Trophoblast cell (in vitro differentiated cells and primary cell): ENCODE measurements at regions not wholly inside any gene's neighbourhood (a gene's known extent, or its start where the extent isn't known, plus 50 kb on each side); places are given as distances from the start of the nearest gene placed in this dataset.
"Not testable (repeated sequence)": the region's sequence is repeated elsewhere in the genome, so short reads cannot be mapped to it uniquely, and the experiment has no call there.

Source experiments
- DNase-seq, 2 donors: peaks; one replicate each; pipeline ENCODE4 v3.0.0-alpha.2; 2016
- H2AFZ ChIP-seq: 2 replicates; pipeline ENCODE4 v1.6.1; 2013; ENCODE audit warnings: low read length, moderate library complexity, mild to moderate bottlenecking; ENCODE audit not compliant: insufficient read depth, poor library complexity
- H2AK5ac ChIP-seq: 2 replicates; pipeline ENCODE4 v1.6.1; 2013; ENCODE audit warnings: mild to moderate bottlenecking, low read length
- H2BK120ac ChIP-seq: 2 replicates; pipeline ENCODE4 v1.6.1; 2013; ENCODE audit warnings: low read length, mild to moderate bottlenecking, moderate library complexity; ENCODE audit not compliant: insufficient read depth, poor library complexity
- H2BK12ac ChIP-seq: 2 replicates; pipeline ENCODE4 v1.6.1; 2013; ENCODE audit warnings: mild to moderate bottlenecking, low read length, moderate library complexity
- H2BK5ac ChIP-seq: 2 replicates; pipeline ENCODE4 v1.6.1; 2013; ENCODE audit warnings: low read length, low read depth, moderate library complexity, mild to moderate bottlenecking; ENCODE audit not compliant: poor library complexity
- H3K14ac ChIP-seq: 2 replicates; pipeline ENCODE4 v1.6.1; 2013; ENCODE audit warnings: mild to moderate bottlenecking, low read length
- H3K18ac ChIP-seq: 2 replicates; pipeline ENCODE4 v1.6.1; 2013; ENCODE audit warnings: mild to moderate bottlenecking, low read length
- H3K23ac ChIP-seq: 2 replicates; pipeline ENCODE4 v1.6.1; 2013; ENCODE audit warnings: low read length
- H3K27ac ChIP-seq: 2 replicates; pipeline ENCODE4 v1.5.1; 2013; ENCODE audit warnings: low read depth, mild to moderate bottlenecking, inconsistent platforms, low read length, moderate library complexity
- H3K27me3 ChIP-seq: 2 replicates; pipeline ENCODE4 v1.6.1; 2013; ENCODE audit warnings: inconsistent platforms, mild to moderate bottlenecking, low read length, moderate library complexity; ENCODE audit not compliant: insufficient read depth
- H3K36me3 ChIP-seq, 2 experiments: 1 replicate in 1 of 2; 2 replicates in 1 of 2; pipeline ENCODE4 v1.6.1; 2013; ENCODE audit warnings: low read length in 2 of 2, mild to moderate bottlenecking in 2 of 2, moderate library complexity in 1 of 2; ENCODE audit not compliant: insufficient read depth in 2 of 2, control insufficient read depth in 1 of 2
- H3K4ac ChIP-seq: 2 replicates; pipeline ENCODE4 v1.6.1; 2013; ENCODE audit warnings: low read depth, mild to moderate bottlenecking, low read length, moderate library complexity
- H3K4me1 ChIP-seq, 2 experiments: 1 replicate in 1 of 2; 2 replicates in 1 of 2; pipeline ENCODE4 v1.6.1; 2013; ENCODE audit warnings: low read length in 2 of 2, mild to moderate bottlenecking in 2 of 2, moderate library complexity in 1 of 2; ENCODE audit not compliant: insufficient read depth in 2 of 2, control insufficient read depth in 1 of 2
- H3K4me2 ChIP-seq: 2 replicates; pipeline ENCODE4 v1.6.1; 2013; ENCODE audit warnings: inconsistent platforms, mild to moderate bottlenecking, low read length, moderate library complexity
- H3K4me3 ChIP-seq: 2 replicates; pipeline ENCODE4 v1.5.1; 2013; ENCODE audit warnings: mild to moderate bottlenecking, low read depth, low read length, inconsistent platforms
- H3K79me1 ChIP-seq: one replicate; pipeline ENCODE4 v1.6.1; 2013; ENCODE audit warnings: low read length
- H3K79me2 ChIP-seq: 2 replicates; pipeline ENCODE4 v1.6.1; 2013; ENCODE audit warnings: low read length, mild to moderate bottlenecking; ENCODE audit not compliant: control insufficient read depth, insufficient read depth, poor library complexity
- H3K9ac ChIP-seq: 2 replicates; pipeline ENCODE4 v1.6.1; 2013; ENCODE audit warnings: mild to moderate bottlenecking, low read length
- H3K9me3 ChIP-seq: 2 replicates; pipeline ENCODE4 v1.6.1; 2013; ENCODE audit warnings: low read depth, mild to moderate bottlenecking, control low read depth, inconsistent platforms, low read length; ENCODE audit not compliant: insufficient read depth
- H4K12ac ChIP-seq: 2 replicates; pipeline ENCODE4 v1.6.1; 2013; ENCODE audit warnings: low read depth, mild to moderate bottlenecking, low read length, moderate library complexity
- H4K8ac ChIP-seq: 2 replicates; pipeline ENCODE4 v1.6.1; 2013; ENCODE audit warnings: low read depth, mild to moderate bottlenecking, low read length, moderate library complexity
- H4K91ac ChIP-seq: one replicate; pipeline ENCODE4 v1.6.1; 2013; ENCODE audit warnings: low read depth, mild to moderate bottlenecking, low read length, moderate library complexity
- WGBS: extraction: QIAGEN DNeasy Blood & Tissue Kit; methylation state at CpG from one replicate; pipeline ENCODE4 v1.1.7; 2013; ENCODE audit warnings: missing lambda C conversion rate; ENCODE audit not compliant: insufficient read length, insufficient coverage; ENCODE audit errors: extremely low coverage; 5-methylcytosine and 5-hydroxymethylcytosine counted together

DNA sequence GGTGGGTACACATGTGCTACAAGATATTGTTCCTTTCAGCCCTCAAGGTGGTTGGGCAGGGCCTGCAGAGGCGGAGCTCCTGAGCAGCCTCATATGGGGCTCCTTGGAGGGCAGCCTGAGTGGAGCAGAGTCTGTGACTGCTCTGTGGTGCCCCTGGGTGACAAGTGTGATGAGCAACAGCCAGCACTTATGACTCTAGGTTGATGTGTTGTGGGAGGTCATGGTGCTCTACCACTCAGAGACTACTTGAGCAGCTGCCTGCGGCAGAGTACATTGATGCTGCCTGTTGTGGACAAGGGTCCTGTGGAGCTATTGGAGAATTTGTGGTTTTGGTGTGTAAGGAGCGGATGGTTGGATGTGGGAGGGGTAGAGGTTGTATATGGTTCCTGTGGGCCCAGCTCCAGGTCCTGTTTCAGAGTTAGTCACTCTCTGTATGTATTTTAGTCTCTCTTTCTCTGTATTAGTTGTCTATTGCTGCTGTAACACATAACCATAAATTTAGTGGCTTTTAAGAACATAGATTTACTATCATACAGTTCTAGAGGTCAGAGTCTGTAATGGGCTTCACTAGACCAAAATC is 141.3 kb downstream of the SREK1 start:
- Histone ChIP-seq H3K79me2 (no peaks in the 10 kb centered on the region), H3K23ac (no peak overlapping the region), H3K27ac (no peak overlapping the region), H2BK120ac (no peak overlapping the region), H3K9ac (peak overlapping the region; percentile 56), H2AK5ac (no peak overlapping the region), H3K9me3 (peaks cover 1% of the 10 kb centered on the region), H3K4me1 (no peaks in the 10 kb centered on the region), H4K8ac (no peak overlapping the region), H3K79me1 (no peaks in the 10 kb centered on the region), H3K4ac (no peak overlapping the region), H2AFZ (no peak overlapping the region), H3K18ac (no peak overlapping the region), H3K4me3 (no peak overlapping the region), H2BK5ac (no peak overlapping the region), H3K27me3 (no peaks in the 10 kb centered on the region), H4K12ac (no peak overlapping the region), H2BK12ac (no peak overlapping the region), H3K4me2 (no peak overlapping the region), H3K14ac (no peak overlapping the region), H4K91ac (no peak overlapping the region), H3K36me3 (no peaks in the 10 kb centered on the region)
- WGBS = 100% methylated on average over 1 of the region's 3 CpGs
- DNase-seq = no peak

DNA sequence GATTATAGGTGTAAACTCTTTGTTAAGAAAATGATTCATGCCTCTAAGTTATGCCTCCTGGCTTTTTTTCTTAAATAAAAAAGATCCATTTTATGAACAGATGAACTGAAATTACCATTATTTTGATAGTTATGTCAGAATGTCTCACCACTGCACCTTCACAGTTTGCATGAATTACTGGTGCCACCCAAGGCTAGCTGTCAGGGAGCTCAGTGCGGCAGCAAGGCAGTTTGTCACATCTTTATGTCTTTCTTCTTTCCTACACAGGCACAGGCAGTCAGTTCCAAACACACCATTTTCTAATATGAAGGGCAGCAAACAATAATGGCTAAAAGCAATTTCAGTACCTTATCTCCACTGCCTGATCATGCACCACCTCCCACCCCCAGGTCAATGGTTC is 147.7 kb downstream of the SREK1 start:
- no peak overlapping the region for H4K8ac ChIP-seq
- H3K27me3 ChIP-seq = no peaks in the 10 kb centered on the region
- H3K36me3 ChIP-seq = no peaks in the 10 kb centered on the region
- H3K79me1 ChIP-seq = no peaks in the 10 kb centered on the region
- no peak overlapping the region for H2BK5ac ChIP-seq
- H3K4me2 ChIP-seq = no peak overlapping the region
- no peak overlapping the region for H3K23ac ChIP-seq
- no peak overlapping the region for H2BK12ac ChIP-seq
- no peak overlapping the region for H3K4ac ChIP-seq
- no peak overlapping the region for H3K4me3 ChIP-seq
- no peak overlapping the region for H3K27ac ChIP-seq
- no CpG with 5 or more reads among the region's 1 CpG for WGBS
- H2AFZ ChIP-seq = no peak overlapping the region
- H3K14ac ChIP-seq = no peak overlapping the region
- H4K91ac ChIP-seq = no peak overlapping the region
- no peak overlapping the region for H4K12ac ChIP-seq
- no peak for DNase-seq
- no peak overlapping the region for H2AK5ac ChIP-seq
- H3K18ac ChIP-seq = no peak overlapping the region
- H3K4me1 ChIP-seq = no peaks in the 10 kb centered on the region
- H3K9me3 ChIP-seq = peaks cover 1% of the 10 kb centered on the region
- no peaks in the 10 kb centered on the region for H3K79me2 ChIP-seq
- no peak overlapping the region for H2BK120ac ChIP-seq
- no peak overlapping the region for H3K9ac ChIP-seq

DNA sequence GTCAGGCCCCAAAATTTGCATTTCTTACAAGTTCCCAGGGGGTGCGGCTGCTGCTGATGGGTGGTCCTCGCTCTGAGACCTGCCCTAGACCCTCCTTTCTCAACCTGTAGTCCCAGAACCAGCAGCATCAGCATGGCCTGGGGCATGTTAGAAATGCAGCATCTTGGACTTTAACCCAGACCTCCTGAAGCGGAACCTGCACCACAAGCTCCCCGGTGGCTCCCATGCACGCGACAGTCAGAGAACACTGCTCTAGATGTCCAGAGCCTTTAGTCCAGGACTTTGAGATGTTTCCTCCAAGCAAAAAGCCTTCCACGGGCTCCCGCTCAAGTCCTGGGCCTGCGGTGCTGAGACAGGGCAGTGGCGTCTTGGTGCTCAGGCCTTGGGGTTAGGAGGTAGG is 149.8 kb downstream of the SREK1 start:
- not testable (repeated sequence) for H2BK120ac ChIP-seq, H3K27me3 ChIP-seq, H3K23ac ChIP-seq, H3K9me3 ChIP-seq, H3K14ac ChIP-seq, H2AFZ ChIP-seq, DNase-seq, H2AK5ac ChIP-seq, H3K27ac ChIP-seq, H3K36me3 ChIP-seq, H3K4me1 ChIP-seq, H3K79me1 ChIP-seq, H3K4me2 ChIP-seq, H3K18ac ChIP-seq, H2BK12ac ChIP-seq, H4K8ac ChIP-seq, H4K12ac ChIP-seq, H3K4me3 ChIP-seq, H3K9ac ChIP-seq, H4K91ac ChIP-seq, H2BK5ac ChIP-seq, H3K79me2 ChIP-seq, H3K4ac ChIP-seq
- no CpG with 5 or more reads among the region's 10 CpGs for WGBS

DNA sequence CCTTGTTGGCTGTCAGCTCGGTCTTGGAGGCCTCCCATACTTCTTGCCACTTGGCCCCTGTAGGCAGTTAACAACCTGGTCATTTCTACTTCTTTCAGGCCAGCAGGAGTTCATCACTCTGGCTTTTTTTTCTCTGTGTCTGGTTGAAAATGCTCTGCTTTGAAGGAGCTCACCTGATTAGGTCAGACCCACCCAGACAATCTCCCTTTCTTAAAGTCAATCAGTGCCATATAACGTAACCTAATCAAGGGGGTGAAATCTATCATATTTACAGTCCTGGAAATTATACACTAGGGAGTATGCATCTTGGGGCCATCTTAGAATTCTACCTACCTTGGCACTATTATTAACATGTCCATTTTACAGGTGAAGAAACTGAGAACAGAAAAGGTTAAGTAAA is 155.4 kb downstream of the SREK1 start:
- Histone ChIP-seq H3K9ac (no peak overlapping the region), H3K14ac (no peak overlapping the region), H3K79me2 (no peaks in the 10 kb centered on the region), H3K4me2 (no peak overlapping the region), H3K23ac (no peak overlapping the region), H2BK5ac (no peak overlapping the region), H3K27me3 (no peaks in the 10 kb centered on the region), H3K4ac (no peak overlapping the region), H4K91ac (no peak overlapping the region), H3K27ac (no peak overlapping the region), H3K4me3 (no peak overlapping the region), H2AFZ (no peak overlapping the region), H3K36me3 (no peaks in the 10 kb centered on the region), H2AK5ac (no peak overlapping the region), H3K18ac (no peak overlapping the region), H4K12ac (no peak overlapping the region), H4K8ac (no peak overlapping the region), H2BK12ac (no peak overlapping the region), H3K79me1 (no peaks in the 10 kb centered on the region), H3K4me1 (no peaks in the 10 kb centered on the region), H3K9me3 (no peaks in the 10 kb centered on the region), H2BK120ac (no peak overlapping the region)
- DNase-seq = no peak
- no CpG with 5 or more reads among the region's 2 CpGs for WGBS
